GM10266 (cell line): ENCODE measurements at regions not wholly inside any gene's neighbourhood (a gene's known extent, or its start where the extent isn't known, plus 50 kb on each side); places are given as distances from the start of the nearest gene placed in this dataset.

Experiments used
- DNase-seq: peaks from one replicate; pipeline ENCODE4 v3.0.0; 2012; ENCODE audit errors: extremely low spot score
- TF ChIP-seq, protein P1 (sequence below): IDR thresholded peaks from 2 replicates; pipeline ENCODE4 v1.5.1; 2012; ENCODE audit warnings: mild to moderate bottlenecking, low read depth; ENCODE audit not compliant: control insufficient read depth, insufficient read depth; ENCODE audit errors: missing control alignments

DNA sequence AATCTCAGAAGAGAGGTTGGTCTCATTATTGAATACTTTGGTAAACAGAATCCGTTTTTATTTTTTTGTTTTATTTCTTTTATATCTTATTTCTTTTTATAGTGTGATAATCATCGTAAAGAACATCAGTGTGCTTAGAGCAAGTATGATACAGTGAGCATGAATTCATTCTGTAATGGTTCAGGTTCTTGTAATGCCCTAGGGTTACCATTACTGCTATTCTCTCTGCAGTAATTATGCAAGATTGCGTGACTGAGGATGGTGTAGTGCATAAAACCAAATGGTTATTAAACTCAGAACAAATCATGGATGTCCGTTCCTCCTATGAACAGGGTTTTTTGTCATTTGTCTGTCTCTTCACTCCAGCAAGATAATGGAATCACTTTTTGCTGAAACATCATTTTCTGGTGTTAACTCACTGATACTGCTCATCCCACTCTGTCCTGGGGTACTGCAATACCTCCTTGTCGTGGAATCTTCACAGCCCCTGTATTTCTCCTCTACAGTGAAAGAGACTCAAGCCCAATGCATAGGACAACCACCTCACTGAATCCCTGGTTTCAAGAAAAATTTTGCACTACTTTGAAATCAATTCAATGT is 274.8 kb upstream of the ST6GAL2 start:
- TF ChIP-seq, protein P1, sequence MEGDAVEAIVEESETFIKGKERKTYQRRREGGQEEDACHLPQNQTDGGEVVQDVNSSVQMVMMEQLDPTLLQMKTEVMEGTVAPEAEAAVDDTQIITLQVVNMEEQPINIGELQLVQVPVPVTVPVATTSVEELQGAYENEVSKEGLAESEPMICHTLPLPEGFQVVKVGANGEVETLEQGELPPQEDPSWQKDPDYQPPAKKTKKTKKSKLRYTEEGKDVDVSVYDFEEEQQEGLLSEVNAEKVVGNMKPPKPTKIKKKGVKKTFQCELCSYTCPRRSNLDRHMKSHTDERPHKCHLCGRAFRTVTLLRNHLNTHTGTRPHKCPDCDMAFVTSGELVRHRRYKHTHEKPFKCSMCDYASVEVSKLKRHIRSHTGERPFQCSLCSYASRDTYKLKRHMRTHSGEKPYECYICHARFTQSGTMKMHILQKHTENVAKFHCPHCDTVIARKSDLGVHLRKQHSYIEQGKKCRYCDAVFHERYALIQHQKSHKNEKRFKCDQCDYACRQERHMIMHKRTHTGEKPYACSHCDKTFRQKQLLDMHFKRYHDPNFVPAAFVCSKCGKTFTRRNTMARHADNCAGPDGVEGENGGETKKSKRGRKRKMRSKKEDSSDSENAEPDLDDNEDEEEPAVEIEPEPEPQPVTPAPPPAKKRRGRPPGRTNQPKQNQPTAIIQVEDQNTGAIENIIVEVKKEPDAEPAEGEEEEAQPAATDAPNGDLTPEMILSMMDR, result no peak
- no peak for DNase-seq

DNA sequence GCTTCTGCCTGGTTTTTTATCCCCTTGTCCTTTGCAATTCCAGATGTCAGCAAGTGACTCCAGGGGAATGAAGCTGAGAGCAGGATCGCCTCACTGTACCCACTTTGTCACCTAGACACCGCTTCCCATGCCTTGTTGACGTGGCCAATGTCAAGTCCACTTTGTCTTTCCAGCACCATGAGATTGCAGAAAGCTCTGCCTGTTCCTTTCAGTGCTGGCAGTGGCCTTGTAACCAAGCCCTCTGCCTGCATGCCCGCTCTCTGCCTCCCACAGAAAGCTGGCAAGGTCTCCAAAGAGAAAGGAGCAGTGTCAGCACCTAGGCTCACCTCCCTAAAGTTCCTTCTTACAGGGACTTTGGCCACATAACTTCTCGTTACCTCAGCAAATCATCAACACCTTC is 282.2 kb upstream of the ST6GAL2 start:
- DNase-seq, result no peak
- TF ChIP-seq, protein P1, result no peak

DNA sequence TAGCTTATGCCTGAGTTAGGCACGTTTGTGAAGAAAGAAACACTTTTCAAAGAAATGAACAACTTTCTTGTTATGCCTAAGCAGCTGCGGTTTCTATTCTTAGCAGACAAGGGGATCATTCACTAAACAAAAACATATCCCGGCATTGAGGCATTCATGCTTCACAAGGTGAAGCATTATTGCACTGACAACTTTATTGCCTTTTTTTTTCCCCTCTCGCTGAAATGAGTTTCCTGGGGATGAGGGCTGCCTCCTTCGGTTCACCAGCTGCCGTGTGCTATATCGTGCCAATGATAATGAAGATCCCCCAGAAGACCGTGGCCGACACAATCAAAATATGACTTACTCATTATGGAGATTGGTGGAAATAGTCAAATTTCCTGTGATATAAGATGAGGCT is 288.2 kb upstream of the ST6GAL2 start:
- TF ChIP-seq, protein P1, result no peak
- DNase-seq, result no peak

DNA sequence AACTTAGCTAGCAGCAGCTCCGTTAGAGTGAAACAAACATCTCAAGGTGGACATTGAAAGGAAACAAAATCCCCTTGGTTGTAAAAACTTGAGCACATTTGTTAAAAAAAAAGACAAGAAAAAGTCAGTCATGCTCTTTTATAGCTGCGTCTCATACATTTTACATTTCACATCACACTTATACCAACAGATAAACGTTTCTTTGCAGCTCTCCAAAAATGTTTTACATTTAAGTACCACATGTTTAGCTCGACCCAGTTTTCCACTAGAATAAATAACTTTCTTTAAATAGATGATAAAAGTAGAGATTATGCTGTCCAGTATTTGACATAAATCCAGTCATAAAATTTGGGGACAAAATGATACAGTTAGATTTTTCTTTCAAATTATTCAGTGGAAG is 297.0 kb upstream of the ST6GAL2 start:
- DNase-seq, result no peak
- TF ChIP-seq, protein P1, result no peak

DNA sequence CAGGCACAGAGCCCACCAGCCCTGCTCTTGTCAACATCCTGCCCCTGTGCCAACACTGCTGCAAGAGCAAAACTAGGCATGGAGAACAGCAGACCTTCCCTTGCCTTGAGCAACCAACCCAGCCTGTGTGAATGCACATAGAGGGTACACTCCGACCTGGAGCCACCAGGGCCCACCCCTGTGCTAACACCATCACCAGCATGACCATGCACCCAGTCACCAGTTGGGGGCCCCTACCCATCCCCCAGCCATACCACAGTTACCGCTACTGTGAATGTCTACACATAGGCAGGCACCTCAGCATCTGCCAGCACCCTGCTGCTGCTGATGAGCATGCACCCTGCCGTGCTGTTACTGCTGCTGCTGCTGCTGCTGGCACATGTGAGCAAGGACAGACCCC is 301.9 kb upstream of the ST6GAL2 start:
- TF ChIP-seq, protein P1, result no peak
- DNase-seq, result no peak

DNA sequence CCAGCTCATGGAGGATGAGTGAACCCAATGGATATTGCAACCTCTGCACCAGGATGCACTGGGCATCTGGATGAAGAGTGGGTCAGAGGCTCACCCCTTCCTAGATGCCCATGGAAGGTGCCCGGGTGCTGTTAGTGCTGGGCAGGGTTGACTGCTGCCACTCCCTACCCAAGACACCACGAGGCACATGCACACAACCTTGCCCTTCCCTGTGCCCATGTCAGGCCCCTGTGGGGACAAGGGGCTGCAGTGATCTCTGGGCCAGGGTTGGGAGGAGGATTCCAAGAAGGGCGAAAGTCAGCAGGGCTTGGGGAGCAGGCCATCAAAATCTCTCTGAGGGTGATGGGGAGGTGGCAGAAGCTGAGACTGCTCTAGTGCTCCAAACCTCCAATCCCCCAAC is 309.7 kb upstream of the ST6GAL2 start:
- TF ChIP-seq, protein P1, result no peak
- no peak for DNase-seq

DNA sequence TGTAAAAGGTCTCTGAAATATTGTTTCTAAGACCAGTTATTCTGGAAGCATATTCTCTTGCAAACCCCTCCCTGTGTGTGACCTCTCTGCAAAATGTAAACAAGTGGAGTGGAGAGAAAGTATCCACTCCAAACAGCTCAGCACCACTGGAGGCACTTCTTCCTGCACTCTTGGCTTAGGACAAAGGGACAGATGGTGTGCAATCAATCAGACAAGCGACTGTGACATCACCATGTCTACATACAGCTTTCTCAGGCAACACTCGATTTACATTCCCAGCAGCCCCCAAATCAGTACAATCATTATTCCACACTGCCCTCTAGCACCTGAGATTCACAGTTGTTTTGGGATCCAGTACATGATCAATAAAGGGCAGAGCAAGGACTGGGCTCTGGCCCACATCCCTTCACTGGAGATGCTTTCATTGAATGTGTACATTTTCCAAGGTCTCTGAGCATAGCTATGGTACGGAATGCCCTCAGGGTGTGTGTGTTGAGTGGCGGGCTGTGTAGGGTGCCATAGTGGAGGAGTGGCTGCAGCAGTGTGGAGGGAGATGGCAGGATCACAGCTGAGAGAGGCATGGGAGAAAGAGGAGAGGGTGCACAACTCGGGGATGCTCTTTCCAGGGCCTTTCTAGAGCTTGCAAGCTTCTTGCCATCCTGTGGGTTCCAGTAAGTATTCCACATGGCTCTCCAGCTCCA is 311.8 kb upstream of the ST6GAL2 start:
- TF ChIP-seq, protein P1, result no peak

More for the DNA sequence above, 311.8 kb upstream of the ST6GAL2 start:
- no peak for DNase-seq
